ENCODE measurements at regions not wholly inside any gene's neighbourhood (a gene's known extent, or its start where the extent isn't known, plus 50 kb on each side); places are given as distances from the start of the nearest gene placed in this dataset.
"Not testable (repeated sequence)": the region's sequence is repeated elsewhere in the genome, so short reads cannot be mapped to it uniquely, and the experiment has no call there.

DNA sequence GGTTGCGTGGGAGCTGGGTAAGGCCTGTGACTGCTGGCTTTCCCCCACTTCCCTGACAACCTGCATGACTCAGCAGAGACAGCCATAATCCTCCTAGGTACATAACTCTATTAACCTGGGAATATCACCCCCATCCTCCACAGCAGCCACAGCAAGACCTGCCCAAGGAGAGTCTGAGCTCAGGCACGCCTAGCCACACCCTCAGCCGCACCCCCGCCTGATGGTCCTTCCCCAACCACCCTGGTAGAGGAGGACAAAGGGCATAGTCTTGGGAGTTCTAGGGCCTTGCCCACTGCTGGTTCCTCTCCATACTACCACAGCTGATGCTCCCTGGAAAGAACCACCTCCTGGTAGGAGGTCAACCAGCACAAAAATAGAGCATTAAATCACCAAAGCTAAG lies 965.4 kb downstream of the TSN start:
- TF ChIP-seq, protein P1, sequence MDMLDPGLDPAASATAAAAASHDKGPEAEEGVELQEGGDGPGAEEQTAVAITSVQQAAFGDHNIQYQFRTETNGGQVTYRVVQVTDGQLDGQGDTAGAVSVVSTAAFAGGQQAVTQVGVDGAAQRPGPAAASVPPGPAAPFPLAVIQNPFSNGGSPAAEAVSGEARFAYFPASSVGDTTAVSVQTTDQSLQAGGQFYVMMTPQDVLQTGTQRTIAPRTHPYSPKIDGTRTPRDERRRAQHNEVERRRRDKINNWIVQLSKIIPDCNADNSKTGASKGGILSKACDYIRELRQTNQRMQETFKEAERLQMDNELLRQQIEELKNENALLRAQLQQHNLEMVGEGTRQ (IDR thresholded peaks at IDR 0.05; ENCODE audit: low read length): not testable (repeated sequence)
- not testable (repeated sequence) for TF ChIP-seq BACH1 (IDR thresholded peaks at IDR 0.05; ENCODE audit: low read length); JUN (IDR thresholded peaks at IDR 0.05; ENCODE audit: low read depth, low read length); POLR2A (IDR thresholded peaks at IDR 0.05; ENCODE audit: control extremely low read depth in 1 of 2, low read depth in 2 of 2, low read length in 2 of 2); RFX5 (IDR thresholded peaks at IDR 0.05; ENCODE audit: borderline replicate concordance, low read depth, low read length); EGR1 (IDR thresholded peaks at IDR 0.05; ENCODE audit: borderline replicate concordance, low read depth, low read length); TBP (IDR thresholded peaks at IDR 0.05; ENCODE audit: low read depth, low read length); RXRA (IDR thresholded peaks at IDR 0.05; ENCODE audit: insufficient read depth, low read depth, low read length); CHD1 (IDR thresholded peaks at IDR 0.05; ENCODE audit: low read depth, low read length); NRF1 (IDR thresholded peaks at IDR 0.05; ENCODE audit: low read depth, low read length)
- TF ChIP-seq, protein P2, sequence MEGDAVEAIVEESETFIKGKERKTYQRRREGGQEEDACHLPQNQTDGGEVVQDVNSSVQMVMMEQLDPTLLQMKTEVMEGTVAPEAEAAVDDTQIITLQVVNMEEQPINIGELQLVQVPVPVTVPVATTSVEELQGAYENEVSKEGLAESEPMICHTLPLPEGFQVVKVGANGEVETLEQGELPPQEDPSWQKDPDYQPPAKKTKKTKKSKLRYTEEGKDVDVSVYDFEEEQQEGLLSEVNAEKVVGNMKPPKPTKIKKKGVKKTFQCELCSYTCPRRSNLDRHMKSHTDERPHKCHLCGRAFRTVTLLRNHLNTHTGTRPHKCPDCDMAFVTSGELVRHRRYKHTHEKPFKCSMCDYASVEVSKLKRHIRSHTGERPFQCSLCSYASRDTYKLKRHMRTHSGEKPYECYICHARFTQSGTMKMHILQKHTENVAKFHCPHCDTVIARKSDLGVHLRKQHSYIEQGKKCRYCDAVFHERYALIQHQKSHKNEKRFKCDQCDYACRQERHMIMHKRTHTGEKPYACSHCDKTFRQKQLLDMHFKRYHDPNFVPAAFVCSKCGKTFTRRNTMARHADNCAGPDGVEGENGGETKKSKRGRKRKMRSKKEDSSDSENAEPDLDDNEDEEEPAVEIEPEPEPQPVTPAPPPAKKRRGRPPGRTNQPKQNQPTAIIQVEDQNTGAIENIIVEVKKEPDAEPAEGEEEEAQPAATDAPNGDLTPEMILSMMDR (IDR thresholded peaks at IDR 0.05; ENCODE audit: control extremely low read depth in 1 of 3, insufficient read depth in 1 of 3, low read depth in 1 of 3, low read length in 3 of 3): not testable (repeated sequence)
